HepG2 (cell line): ENCODE measurements at regions not wholly inside any gene's neighbourhood (a gene's known extent, or its start where the extent isn't known, plus 50 kb on each side); places are given as distances from the start of the nearest gene placed in this dataset.

ENCODE experiments used
- CREB1 ChIP-seq, 2 experiments: fragments of 450-650 bp in 1 of 2; IDR thresholded peaks; 2 replicates each; pipeline ENCODE4 v1.6.1; 2016 to 2017; ENCODE audit warnings: control low read depth in 1 of 2, mild to moderate bottlenecking in 1 of 2, missing compliant biosample characterization in 1 of 2, missing genetic modification characterization in 1 of 2
- MIER2 ChIP-seq: IDR thresholded peaks from 2 replicates; pipeline ENCODE4 v1.6.1; 2016; ENCODE audit warnings: missing biosample characterization, missing genetic modification reagents
- NR2F1 ChIP-seq, 2 experiments: fragments of 450-650 bp in 1 of 2; formaldehyde crosslinking in 1 of 2; IDR thresholded peaks; 2 replicates each; pipeline versions ENCODE4 v1.5.0 to v1.6.1; 2016 to 2020; ENCODE audit warnings: mild to moderate bottlenecking in 1 of 2, missing compliant biosample characterization in 1 of 2, missing genetic modification reagents in 1 of 2, moderate library complexity in 1 of 2
- POLR2A ChIP-seq, 2 experiments: IDR thresholded peaks; 2 replicates each; pipeline ENCODE4 v1.6.1; 2011; ENCODE audit warnings: low read depth in 2 of 2, low read length in 2 of 2, mild to moderate bottlenecking in 1 of 2, moderate library complexity in 1 of 2; ENCODE audit not compliant: insufficient read depth in 1 of 2
- POLR2AphosphoS5 ChIP-seq: IDR thresholded peaks from 2 replicates; pipeline ENCODE4 v1.6.1; 2012; ENCODE audit warnings: low read depth, low read length
- REL ChIP-seq: sonication (generic); formaldehyde crosslinking; conservative IDR thresholded peaks from 2 replicates; pipeline ENCODE4 v1.8.0; 2022; ENCODE audit warnings: mild to moderate bottlenecking, missing genetic modification reagents, moderate library complexity
- YY1 ChIP-seq: IDR thresholded peaks from 2 replicates; pipeline ENCODE4 v1.6.1; 2011; ENCODE audit warnings: low read length, low read depth, moderate library complexity, mild to moderate bottlenecking; ENCODE audit not compliant: insufficient read depth, insufficient replicate concordance
- ZFP82 ChIP-seq: sonication (generic); formaldehyde crosslinking; IDR thresholded peaks from 2 replicates; pipeline ENCODE4 v1.5.1; 2020; ENCODE audit warnings: mild to moderate bottlenecking, missing genetic modification reagents, borderline replicate concordance
- ZNF468 ChIP-seq: sonication (generic); formaldehyde crosslinking; IDR thresholded peaks from 2 replicates; pipeline ENCODE4 v1.8.0; 2022; ENCODE audit warnings: mild to moderate bottlenecking, moderate library complexity, missing genetic modification reagents
- ZNF546 ChIP-seq: sonication (generic); formaldehyde crosslinking; conservative IDR thresholded peaks from 2 replicates; pipeline ENCODE4 v1.8.1; 2023; ENCODE audit warnings: mild to moderate bottlenecking, missing genetic modification reagents
- TF ChIP-seq, protein P1 (sequence below): sonication (generic); formaldehyde crosslinking; IDR thresholded peaks from 2 replicates; pipeline ENCODE4 v1.5.0; 2020; ENCODE audit warnings: mild to moderate bottlenecking, missing genetic modification reagents, moderate library complexity
- TF ChIP-seq, protein P2 (sequence below): sonication (generic); formaldehyde crosslinking; IDR thresholded peaks from 2 replicates; pipeline ENCODE4 v1.5.0; 2020; ENCODE audit warnings: missing genetic modification reagents
- TF ChIP-seq, protein P3 (sequence below): sonication (generic); formaldehyde crosslinking; IDR thresholded peaks from 2 replicates; pipeline ENCODE4 v1.5.0; 2020; ENCODE audit warnings: missing genetic modification reagents

DNA sequence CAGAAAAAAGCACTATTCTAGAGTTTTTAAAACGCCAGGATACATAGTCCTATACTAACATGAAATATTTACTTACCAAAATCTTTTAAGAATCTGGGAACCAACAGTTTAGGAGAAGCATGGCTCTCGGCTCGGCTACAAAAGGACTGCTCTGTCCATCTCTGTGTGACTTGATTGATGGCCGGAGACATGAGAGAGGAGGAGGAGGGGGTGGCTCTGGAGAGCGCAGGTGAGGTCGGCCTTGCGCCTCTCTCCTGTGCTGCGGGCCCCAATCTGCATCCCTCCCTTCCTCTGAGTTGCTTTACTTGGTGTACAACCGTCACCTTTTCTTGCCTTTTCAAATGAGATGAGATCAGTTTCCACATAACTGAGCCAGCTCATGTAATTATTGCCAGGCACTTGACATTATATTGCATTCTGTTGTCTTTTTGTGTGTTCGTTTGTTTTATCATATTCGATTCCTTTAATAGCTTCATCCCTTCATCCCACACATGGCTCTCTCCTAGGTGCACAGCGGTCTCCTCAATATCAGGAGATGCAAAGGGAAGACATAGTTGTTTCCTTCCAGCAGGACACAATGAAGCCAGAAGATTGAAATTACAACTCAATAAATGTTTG is 87.8 kb upstream of the KLF6 start:
- TF ChIP-seq, protein P1, sequence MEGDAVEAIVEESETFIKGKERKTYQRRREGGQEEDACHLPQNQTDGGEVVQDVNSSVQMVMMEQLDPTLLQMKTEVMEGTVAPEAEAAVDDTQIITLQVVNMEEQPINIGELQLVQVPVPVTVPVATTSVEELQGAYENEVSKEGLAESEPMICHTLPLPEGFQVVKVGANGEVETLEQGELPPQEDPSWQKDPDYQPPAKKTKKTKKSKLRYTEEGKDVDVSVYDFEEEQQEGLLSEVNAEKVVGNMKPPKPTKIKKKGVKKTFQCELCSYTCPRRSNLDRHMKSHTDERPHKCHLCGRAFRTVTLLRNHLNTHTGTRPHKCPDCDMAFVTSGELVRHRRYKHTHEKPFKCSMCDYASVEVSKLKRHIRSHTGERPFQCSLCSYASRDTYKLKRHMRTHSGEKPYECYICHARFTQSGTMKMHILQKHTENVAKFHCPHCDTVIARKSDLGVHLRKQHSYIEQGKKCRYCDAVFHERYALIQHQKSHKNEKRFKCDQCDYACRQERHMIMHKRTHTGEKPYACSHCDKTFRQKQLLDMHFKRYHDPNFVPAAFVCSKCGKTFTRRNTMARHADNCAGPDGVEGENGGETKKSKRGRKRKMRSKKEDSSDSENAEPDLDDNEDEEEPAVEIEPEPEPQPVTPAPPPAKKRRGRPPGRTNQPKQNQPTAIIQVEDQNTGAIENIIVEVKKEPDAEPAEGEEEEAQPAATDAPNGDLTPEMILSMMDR (CRISPR knock-in tag): no peak
- TF ChIP-seq ZNF468 (CRISPR knock-in tag) (no peak), POLR2AphosphoS5 (no peak), CREB1 (IDR thresholded peaks at IDR 0.05) (no peak), CREB1 (CRISPR knock-in tag; IDR thresholded peaks at IDR 0.05) (no peak), POLR2A (IDR thresholded peaks at IDR 0.05; ENCODE audit: insufficient read depth in 1 of 2, low read depth in 2 of 2, low read length in 2 of 2) (no peak), ZNF546 (CRISPR knock-in tag) (no peak), REL (CRISPR knock-in tag) (no peak), YY1 (no peak), NR2F1 (CRISPR knock-in tag; IDR thresholded peaks at IDR 0.05) (no peak), MIER2 (CRISPR knock-in tag) (no peak), ZFP82 (CRISPR knock-in tag) (no peak)
- TF ChIP-seq, protein P2, sequence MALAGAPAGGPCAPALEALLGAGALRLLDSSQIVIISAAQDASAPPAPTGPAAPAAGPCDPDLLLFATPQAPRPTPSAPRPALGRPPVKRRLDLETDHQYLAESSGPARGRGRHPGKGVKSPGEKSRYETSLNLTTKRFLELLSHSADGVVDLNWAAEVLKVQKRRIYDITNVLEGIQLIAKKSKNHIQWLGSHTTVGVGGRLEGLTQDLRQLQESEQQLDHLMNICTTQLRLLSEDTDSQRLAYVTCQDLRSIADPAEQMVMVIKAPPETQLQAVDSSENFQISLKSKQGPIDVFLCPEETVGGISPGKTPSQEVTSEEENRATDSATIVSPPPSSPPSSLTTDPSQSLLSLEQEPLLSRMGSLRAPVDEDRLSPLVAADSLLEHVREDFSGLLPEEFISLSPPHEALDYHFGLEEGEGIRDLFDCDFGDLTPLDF: no peak
- TF ChIP-seq, protein P3, sequence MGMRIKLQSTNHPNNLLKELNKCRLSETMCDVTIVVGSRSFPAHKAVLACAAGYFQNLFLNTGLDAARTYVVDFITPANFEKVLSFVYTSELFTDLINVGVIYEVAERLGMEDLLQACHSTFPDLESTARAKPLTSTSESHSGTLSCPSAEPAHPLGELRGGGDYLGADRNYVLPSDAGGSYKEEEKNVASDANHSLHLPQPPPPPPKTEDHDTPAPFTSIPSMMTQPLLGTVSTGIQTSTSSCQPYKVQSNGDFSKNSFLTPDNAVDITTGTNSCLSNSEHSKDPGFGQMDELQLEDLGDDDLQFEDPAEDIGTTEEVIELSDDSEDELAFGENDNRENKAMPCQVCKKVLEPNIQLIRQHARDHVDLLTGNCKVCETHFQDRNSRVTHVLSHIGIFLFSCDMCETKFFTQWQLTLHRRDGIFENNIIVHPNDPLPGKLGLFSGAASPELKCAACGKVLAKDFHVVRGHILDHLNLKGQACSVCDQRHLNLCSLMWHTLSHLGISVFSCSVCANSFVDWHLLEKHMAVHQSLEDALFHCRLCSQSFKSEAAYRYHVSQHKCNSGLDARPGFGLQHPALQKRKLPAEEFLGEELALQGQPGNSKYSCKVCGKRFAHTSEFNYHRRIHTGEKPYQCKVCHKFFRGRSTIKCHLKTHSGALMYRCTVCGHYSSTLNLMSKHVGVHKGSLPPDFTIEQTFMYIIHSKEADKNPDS: no peak
